ENCODE measurements at regions not wholly inside any gene's neighbourhood (a gene's known extent, or its start where the extent isn't known, plus 50 kb on each side); places are given as distances from the start of the nearest gene placed in this dataset.

GRCh38 chr2:219692521-219692920, 65.1 kb downstream of the SLC4A3 start:
- no peak for DNase-seq

GRCh38 chr2:219695145-219695709, 67.8 kb downstream of the SLC4A3 start:
- no peak for DNase-seq

- DNase-seq: no peak
These were observed 70.6 kb downstream of the SLC4A3 start for GRCh38 chr2:219697811-219698747.

GRCh38 chr2:219698748-219699439, 71.5 kb downstream of the SLC4A3 start:
- DNase-seq: no peak

- DNase-seq: no peak
These were observed 72.0 kb downstream of the SLC4A3 start for GRCh38 chr2:219699440-219699821.

- peak in 20 of 58 donors; percentile 1 to 42 (median 13) for DNase-seq
These were observed 74.6 kb downstream of the SLC4A3 start for GRCh38 chr2:219701847-219702634.

GRCh38 chr2:219702796-219703545, 75.5 kb downstream of the SLC4A3 start:
- no peak for DNase-seq

- DNase-seq: no peak
These were observed 77.4 kb downstream of the SLC4A3 start for GRCh38 chr2:219704878-219705277.

- no peak for DNase-seq
These were observed 79.4 kb downstream of the SLC4A3 start for GRCh38 chr2:219706823-219707281.

GRCh38 chr2:219707496-219708285, 80.3 kb downstream of the SLC4A3 start:
- DNase-seq: no peak

- DNase-seq: no peak
These were observed 81.9 kb downstream of the SLC4A3 start for GRCh38 chr2:219709331-219709761.

GRCh38 chr2:219713110-219713509, 85.7 kb downstream of the SLC4A3 start:
- no peak for DNase-seq

- DNase-seq: no peak
These were observed 87.4 kb downstream of the SLC4A3 start for GRCh38 chr2:219714681-219715400.

- DNase-seq: no peak
These were observed 90.6 kb downstream of the SLC4A3 start for GRCh38 chr2:219718066-219718465.

- no peak for DNase-seq
These were observed 92.1 kb downstream of the SLC4A3 start for GRCh38 chr2:219719521-219719920.

- no peak for DNase-seq
These were observed 93.5 kb downstream of the SLC4A3 start for GRCh38 chr2:219720956-219721355.

GRCh38 chr2:219722276-219722879, 94.9 kb downstream of the SLC4A3 start:
- DNase-seq: no peak

GRCh38 chr2:219723311-219723710, 95.9 kb downstream of the SLC4A3 start:
- DNase-seq: no peak
